GM19452 (cell line): ENCODE measurements at regions not wholly inside any gene's neighbourhood (a gene's known extent, or its start where the extent isn't known, plus 50 kb on each side); places are given as distances from the start of the nearest gene placed in this dataset.
"Not testable (repeated sequence)": the region's sequence is repeated elsewhere in the genome, so short reads cannot be mapped to it uniquely, and the experiment has no call there.

Source experiments
- ATAC-seq: cut with Tn5 transposase; IDR thresholded peaks from one replicate; pipeline ENCODE4 v1.9.1; 2021; ENCODE audit not compliant: unreplicated experiment

- no peak for ATAC-seq
Measured at GRCh38 chr7:131038153-131038552, 289.5 kb upstream of the MKLN1 start.

- ATAC-seq, result no peak
Measured at GRCh38 chr7:131039355-131039762, 288.3 kb upstream of the MKLN1 start.

GRCh38 chr7:131039836-131040235, 287.8 kb upstream of the MKLN1 start:
- no peak for ATAC-seq

- peak; percentile 64 for ATAC-seq
Measured at GRCh38 chr7:131040467-131040932, 287.2 kb upstream of the MKLN1 start.

- not testable (repeated sequence) for ATAC-seq
Measured at GRCh38 chr7:131041012-131041695, 286.5 kb upstream of the MKLN1 start.

GRCh38 chr7:131042269-131043160, 285.2 kb upstream of the MKLN1 start:
- no peak for ATAC-seq

GRCh38 chr7:131045526-131045925, 282.1 kb upstream of the MKLN1 start:
- ATAC-seq, result no peak

- no peak for ATAC-seq
Measured at GRCh38 chr7:131046246-131046645, 281.4 kb upstream of the MKLN1 start.

GRCh38 chr7:131047651-131048304, 279.9 kb upstream of the MKLN1 start:
- no peak for ATAC-seq

- ATAC-seq, result no peak
Measured at GRCh38 chr7:131051304-131051703, 276.4 kb upstream of the MKLN1 start.

- ATAC-seq, result no peak
Measured at GRCh38 chr7:131052285-131052904, 275.3 kb upstream of the MKLN1 start.

GRCh38 chr7:131056007-131056406, 271.7 kb upstream of the MKLN1 start:
- ATAC-seq, result no peak

- peak; percentile 66 for ATAC-seq
Measured at GRCh38 chr7:131057015-131057793, 270.5 kb upstream of the MKLN1 start.

- ATAC-seq, result peak; percentile 16
Measured at GRCh38 chr7:131057794-131058070, 269.9 kb upstream of the MKLN1 start.

- ATAC-seq, result not testable (repeated sequence)
Measured at GRCh38 chr7:131058561-131059288, 269.0 kb upstream of the MKLN1 start.

- not testable (repeated sequence) for ATAC-seq
Measured at GRCh38 chr7:131059401-131059800, 268.3 kb upstream of the MKLN1 start.

GRCh38 chr7:131061158-131061557, 266.5 kb upstream of the MKLN1 start:
- ATAC-seq, result no peak

- ATAC-seq, result no peak
Measured at GRCh38 chr7:131061818-131062217, 265.9 kb upstream of the MKLN1 start.

- ATAC-seq, result no peak
Measured at GRCh38 chr7:131066635-131067034, 261.0 kb upstream of the MKLN1 start.

- no peak for ATAC-seq
Measured at GRCh38 chr7:131067220-131067619, 260.5 kb upstream of the MKLN1 start.
